HG03139 (cell line): ENCODE measurements at regions not wholly inside any gene's neighbourhood (a gene's known extent, or its start where the extent isn't known, plus 50 kb on each side); places are given as distances from the start of the nearest gene placed in this dataset.

Experiments used
- ATAC-seq: cut with Tn5 transposase; IDR thresholded peaks from one replicate; pipeline ENCODE4 v1.9.1; 2021; ENCODE audit not compliant: unreplicated experiment

- ATAC-seq, result no peak
Measured at GRCh38 chr18:24530630-24531111, 70.2 kb downstream of the HRH4 start.

DNA sequence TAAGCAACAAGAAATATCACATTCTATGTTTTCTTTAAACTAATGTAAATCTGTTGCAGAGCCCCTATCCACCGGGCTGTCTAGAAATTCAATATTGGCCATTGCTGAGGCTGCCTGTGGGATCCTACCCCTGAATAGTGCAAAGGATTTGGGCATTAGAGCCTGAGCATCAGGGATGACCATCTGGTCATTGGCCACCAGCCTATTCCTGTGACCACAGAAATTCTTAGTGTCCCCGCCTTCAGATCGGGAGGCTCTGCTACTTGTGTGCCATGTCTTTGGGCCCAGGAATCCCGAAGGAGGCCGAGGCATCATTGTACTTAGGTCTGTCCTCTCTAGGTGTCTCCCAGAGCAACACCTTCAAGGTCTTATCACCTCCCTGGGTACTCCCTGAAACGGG, 73.8 kb downstream of the HRH4 start:
- ATAC-seq, result no peak

- ATAC-seq, result no peak
Measured at GRCh38 chr18:24534737-24535136, 74.3 kb downstream of the HRH4 start.

GRCh38 chr18:24535527-24536295, 75.3 kb downstream of the HRH4 start:
- no peak for ATAC-seq

GRCh38 chr18:24536326-24536725, 75.9 kb downstream of the HRH4 start:
- no peak for ATAC-seq

DNA sequence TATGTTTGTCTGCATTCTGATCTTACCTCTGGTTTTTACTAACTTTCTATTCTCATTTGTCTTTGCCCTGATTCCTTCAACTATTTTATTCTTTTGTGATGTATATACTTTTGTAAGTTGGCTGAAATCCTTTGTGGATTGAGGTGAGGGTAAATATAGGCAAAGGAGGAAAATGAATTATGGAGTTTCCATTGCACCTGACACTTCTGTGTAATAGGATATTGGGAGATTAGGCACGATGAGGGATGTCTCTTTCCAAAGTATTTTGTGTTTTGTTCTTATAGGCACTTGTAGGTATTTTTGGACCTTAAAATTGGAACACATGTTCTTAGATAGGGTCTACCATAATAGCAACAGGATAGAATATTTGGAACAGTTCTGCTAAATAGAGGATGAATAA, 76.4 kb downstream of the HRH4 start:
- ATAC-seq, result no peak

- ATAC-seq, result no peak
Measured at GRCh38 chr18:24538414-24539264, 78.2 kb downstream of the HRH4 start.

GRCh38 chr18:24539866-24540617, 79.6 kb downstream of the HRH4 start:
- no peak for ATAC-seq

DNA sequence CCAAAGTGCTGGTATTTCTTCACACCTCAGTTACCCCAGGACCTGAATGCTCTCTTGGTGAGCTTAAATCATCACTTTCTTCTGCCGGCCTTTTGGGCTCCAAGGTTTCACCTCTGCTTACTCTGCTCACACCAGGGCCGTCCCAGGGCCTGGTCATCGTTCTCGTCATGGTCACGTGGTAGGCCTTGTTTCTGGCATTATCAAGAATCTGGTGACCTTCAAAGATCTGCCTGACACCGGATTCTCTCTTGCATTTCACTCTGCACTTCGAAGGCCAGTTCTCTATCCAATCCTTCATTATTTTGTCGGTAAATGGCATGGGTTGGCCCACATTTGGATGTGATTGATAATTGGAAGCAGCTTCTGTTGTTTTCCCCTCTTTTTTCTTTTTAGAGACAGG, 80.5 kb downstream of the HRH4 start:
- no peak for ATAC-seq

DNA sequence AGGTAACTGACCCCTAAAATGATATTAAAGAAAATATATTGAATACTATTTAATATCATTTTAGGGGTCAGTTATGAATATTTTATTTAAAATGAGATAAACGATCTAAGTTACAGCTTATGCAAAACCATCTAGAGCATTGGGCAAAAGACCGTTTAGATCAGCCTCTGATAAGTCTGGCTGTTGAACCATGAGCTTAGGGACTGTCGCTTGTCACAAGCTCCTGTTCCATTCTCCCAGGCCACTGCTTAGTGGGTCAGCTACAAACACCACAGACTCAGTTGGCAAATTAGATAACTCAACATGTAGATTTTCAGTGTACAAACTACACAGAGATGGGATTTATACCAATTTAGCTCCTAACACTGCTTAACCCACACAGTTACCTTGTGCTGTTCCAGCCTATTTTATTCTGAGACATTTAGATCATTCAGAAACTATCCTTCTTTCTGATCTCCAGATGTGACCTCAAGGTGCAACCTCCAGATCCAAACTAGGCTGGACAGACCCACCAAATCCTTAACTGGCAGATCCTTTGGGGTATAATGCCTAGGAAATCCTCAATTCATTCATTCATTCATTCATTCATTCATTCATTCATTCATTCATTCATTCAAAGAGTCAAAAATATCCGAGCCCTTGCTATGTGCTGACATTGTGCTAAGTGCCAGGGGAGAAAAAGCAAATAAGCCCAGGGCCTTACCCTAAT, 82.8 kb downstream of the HRH4 start:
- ATAC-seq, result no peak

DNA sequence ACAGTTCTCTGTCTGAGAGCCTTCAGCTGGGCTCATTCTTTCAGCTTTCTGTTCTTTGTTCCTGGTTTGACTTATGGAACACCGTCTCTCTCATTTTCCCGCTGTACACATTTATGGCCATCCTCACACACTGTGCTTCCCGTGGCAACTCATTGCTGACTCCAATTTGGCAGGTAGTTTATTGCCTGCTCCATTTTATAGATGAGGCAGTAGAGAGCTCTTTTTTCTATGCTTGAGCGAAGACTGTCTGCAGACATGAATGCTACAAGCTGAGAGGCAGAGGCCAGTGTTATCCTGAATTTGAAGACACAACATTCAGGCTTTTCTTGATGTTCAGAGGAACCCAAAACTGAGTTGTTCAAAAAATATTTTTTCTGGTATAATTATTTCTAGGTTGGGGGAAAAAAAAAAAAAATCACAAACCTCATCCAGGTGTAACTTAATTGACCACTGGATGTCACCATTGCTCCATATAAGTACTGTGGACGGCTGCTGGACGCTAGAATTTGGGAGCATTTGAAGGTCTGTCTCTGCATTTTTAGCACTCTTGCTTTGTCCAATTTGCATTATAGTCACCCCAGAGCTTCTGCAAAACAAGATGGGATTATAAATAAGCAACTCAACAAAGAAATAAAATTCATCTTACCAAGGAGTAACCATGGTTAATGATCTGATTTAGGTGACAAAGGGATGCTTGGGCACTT, 83.5 kb downstream of the HRH4 start:
- no peak for ATAC-seq

DNA sequence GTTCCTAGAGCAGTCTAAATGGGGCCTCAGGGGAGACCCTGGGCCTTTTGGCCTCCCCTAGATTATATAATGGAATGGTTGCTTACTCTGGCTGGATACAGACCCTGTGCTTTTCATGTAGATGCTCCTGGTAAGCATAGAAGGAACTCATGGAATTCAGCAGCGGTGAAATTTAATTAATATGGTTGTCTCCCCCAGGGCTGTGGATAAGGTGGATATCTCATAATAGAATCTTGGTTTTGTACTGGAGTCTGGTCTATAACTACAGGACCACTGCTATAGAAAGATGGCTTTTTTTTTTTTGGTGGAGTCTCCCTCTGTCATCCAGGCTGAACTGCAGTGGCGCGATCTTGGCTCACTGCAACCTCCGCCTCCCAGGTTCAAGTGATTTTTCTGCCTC, 84.5 kb downstream of the HRH4 start:
- no peak for ATAC-seq

DNA sequence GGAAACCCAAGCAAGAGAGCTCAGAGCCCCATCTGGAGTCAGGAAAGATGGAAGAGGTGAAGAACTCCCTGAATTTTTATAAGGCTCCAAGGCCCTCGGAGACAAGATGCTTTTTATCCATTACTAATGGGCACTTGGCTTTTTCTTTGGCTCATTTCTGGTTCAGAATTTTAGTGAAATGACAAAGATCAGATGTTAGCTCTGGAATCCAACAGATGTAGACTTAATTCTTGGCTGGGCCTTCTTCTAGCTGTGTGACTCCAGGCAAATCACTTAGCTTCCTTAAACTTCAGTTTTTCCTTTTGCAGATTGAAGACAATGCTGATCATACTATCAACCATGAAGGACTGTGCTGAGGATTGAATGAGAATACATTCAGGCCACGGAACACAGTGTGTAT, 85.2 kb downstream of the HRH4 start:
- no peak for ATAC-seq

- ATAC-seq, result no peak
Measured at GRCh38 chr18:24546307-24546706, 85.9 kb downstream of the HRH4 start.

GRCh38 chr18:24548583-24548982, 88.1 kb downstream of the HRH4 start:
- no peak for ATAC-seq

DNA sequence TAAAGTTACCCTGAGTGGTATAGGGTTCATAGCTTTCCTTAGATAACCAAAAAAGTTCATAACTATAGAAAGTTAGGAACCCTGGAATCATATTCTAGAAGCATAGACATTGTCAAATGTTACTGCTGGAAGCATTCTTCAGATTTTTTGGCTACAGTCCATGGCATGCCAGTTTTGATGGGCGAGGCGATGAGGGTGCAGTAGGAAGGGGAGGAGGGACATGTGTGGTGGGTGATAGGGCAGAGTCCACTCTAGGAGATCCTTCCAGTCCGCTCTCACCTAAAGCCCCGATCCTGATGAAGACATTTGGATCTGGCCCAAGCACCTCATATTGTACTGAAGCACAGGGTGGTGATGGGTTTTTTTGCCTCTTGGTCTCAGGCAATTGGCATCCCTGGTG, 91.8 kb downstream of the HRH4 start:
- ATAC-seq, result no peak

GRCh38 chr18:24553571-24554285, 93.3 kb downstream of the HRH4 start:
- no peak for ATAC-seq

- ATAC-seq, result no peak
Measured at GRCh38 chr18:24558403-24558802, 98.0 kb downstream of the HRH4 start.

DNA sequence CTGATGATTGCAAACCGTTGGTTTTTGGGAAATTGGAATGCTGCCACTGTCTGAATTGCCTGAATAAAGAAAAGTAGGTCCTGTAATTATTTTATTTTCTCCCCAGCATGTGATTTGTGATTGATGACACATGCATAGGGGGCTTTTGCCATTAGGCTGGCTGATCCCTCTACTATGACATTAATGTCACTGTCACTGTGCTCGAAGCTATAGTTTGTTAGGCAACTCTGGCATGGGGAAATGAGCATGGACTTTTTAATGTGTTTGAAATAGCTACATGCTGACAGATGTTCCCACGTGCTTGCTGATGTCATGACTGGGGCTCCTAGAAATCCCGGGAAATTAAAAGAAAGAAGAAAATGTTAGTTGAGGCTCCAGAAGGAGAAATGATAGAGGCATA, 99.1 kb downstream of the HRH4 start:
- ATAC-seq, result no peak
